ENCODE measurements at regions not wholly inside any gene's neighbourhood (a gene's known extent, or its start where the extent isn't known, plus 50 kb on each side); places are given as distances from the start of the nearest gene placed in this dataset.

- TF ChIP-seq CTCF (IDR thresholded peaks at IDR 0.05; ENCODE audit: low read depth, low read length), result no peak
- DNase-seq (ENCODE audit: low read depth in 2 of 2), result no peak
- no peak overlapping the region for H3K4me3 ChIP-seq (replicated peaks in 1 of 2; ENCODE audit: low read depth in 2 of 2, low read length in 2 of 2)
Observed at GRCh38 chr6:147742440-147742839, 233.9 kb downstream of the SAMD5 start.

DNA sequence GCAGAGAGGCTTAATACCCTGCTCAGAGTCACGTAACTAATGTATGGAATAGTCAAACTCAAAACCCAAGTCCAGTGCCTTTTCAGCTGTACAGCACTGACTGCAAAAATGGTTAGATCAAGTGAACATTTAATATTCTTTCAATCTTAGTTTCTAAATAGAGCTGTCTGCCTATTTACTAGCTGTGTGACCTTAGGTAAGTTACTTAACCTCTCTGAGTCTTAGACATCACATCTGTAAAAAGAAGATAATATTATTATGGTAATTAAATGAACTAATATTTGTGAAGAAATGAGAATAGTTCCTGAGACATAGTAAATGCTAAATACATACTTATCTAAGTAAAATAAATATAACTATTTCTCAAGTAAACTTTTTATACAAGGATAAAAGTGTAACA is 235.5 kb downstream of the SAMD5 start:
- no peak for TF ChIP-seq CTCF (IDR thresholded peaks at IDR 0.05; ENCODE audit: low read depth, low read length)
- no peak for DNase-seq (ENCODE audit: low read depth in 2 of 2)

DNA sequence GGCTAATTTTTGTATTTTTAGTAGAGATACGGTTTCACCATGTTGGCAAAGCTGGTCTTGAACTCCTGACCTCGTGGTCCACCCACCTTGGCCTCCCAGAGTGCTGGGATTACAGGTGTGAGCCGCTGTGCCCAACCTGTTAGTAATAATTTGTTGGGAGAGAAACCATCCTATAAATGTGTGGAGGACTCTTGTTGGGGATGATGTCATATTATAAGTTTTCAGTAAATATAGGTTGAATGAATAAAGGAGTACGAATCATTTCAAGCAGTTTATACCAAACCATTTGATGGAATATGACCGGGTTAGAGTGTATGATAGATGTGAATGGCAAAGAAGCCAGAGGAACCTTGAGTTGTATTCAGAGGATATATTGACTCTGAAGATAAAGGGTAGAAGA is 240.8 kb downstream of the SAMD5 start:
- no peak for TF ChIP-seq CTCF (IDR thresholded peaks at IDR 0.05; ENCODE audit: low read depth, low read length)
- no peak for DNase-seq (ENCODE audit: low read depth in 2 of 2)

More for the DNA sequence above, 235.5 kb downstream of the SAMD5 start:
- H3K4me3 ChIP-seq (replicated peaks in 1 of 2; ENCODE audit: low read depth in 2 of 2, low read length in 2 of 2), result no peak overlapping the region

DNA sequence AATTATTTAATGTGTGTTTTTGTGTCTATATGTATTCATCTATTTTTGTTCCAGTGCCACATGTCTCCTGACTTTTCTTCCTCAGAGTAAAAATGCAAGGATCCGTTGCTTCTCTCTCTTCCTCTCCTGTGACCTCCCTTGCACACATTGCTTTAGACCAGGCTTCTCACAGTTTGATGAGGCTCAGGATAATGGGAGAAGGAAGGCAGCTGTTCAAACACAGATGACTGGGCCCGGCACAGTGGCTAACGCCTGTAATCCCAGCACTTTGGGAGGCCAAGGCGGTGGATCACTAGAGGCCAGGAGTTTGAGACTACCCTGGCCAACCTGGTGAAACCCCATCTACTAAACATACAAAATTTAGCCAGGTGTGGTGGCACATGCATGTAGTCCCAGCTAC is 241.9 kb downstream of the SAMD5 start:
- no peak overlapping the region for H3K4me3 ChIP-seq (replicated peaks in 1 of 2; ENCODE audit: low read depth in 2 of 2, low read length in 2 of 2)
- DNase-seq (ENCODE audit: low read depth in 2 of 2), result no peak
- no peak for TF ChIP-seq CTCF (IDR thresholded peaks at IDR 0.05; ENCODE audit: low read depth, low read length)

More for the DNA sequence above, 240.8 kb downstream of the SAMD5 start:
- H3K4me3 ChIP-seq (replicated peaks in 1 of 2; ENCODE audit: low read depth in 2 of 2, low read length in 2 of 2), result no peak overlapping the region

- no peak for DNase-seq (ENCODE audit: low read depth in 2 of 2)
- H3K4me3 ChIP-seq (replicated peaks in 1 of 2; ENCODE audit: low read depth in 2 of 2, low read length in 2 of 2), result no peak overlapping the region
- no peak for TF ChIP-seq CTCF (IDR thresholded peaks at IDR 0.05; ENCODE audit: low read depth, low read length)
Observed at GRCh38 chr6:147751232-147751631, 242.7 kb downstream of the SAMD5 start.

DNA sequence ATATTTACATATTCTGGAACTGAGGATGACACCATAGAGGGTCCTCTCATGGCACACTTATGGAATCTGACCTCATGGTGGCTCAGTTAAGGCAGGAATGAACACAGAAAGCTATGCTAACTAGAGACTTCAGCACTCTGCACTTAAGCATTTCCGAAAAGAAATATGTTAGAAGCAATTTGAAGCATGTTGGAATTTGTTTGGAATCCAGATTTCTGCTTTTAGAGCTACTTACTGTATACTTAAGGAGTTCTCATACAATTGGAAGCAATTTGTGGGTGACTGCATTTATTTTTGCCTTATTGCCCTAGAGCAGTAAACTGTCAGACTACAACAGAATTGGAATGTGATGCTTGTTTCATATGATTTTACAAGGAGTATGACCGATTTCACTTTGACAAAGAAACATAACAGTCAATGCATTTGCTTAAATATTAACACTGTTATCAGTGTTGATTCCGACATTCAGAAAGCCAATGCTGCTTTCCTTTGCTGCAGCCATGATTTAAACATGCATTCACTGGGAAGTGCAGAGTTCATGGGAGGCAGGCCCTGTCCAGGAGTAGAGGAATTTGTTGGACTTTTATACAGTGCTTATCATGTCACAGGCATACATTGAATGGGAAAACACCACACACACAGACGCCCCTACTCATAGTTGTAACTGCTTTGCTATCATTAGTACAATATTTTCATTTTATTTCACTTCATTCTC is 244.4 kb downstream of the SAMD5 start:
- H3K4me3 ChIP-seq (replicated peaks in 1 of 2; ENCODE audit: low read depth in 2 of 2, low read length in 2 of 2), result no peak overlapping the region
- no peak for TF ChIP-seq CTCF (IDR thresholded peaks at IDR 0.05; ENCODE audit: low read depth, low read length)
- no peak for DNase-seq (ENCODE audit: low read depth in 2 of 2)

DNA sequence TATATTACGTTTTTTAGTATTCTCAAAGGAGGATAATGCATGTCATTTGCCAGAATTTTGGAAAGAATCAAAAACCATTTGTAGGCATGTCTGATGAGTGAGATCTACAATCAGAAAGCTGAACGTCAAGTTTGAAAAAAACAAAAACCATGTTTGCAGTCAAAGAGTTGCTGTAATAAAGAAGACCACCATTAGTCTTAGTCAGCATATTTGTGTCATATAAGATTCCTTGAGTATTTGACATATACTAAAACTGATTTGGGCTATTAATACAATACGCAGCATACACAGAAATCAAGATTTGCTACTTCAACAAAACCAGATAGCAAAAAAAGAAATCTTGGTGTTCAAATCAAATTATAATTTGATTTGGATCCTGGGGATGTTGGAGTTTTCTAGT is 247.5 kb downstream of the SAMD5 start:
- H3K4me3 ChIP-seq (replicated peaks in 1 of 2; ENCODE audit: low read depth in 2 of 2, low read length in 2 of 2), result no peak overlapping the region
- no peak for DNase-seq (ENCODE audit: low read depth in 2 of 2)
- no peak for TF ChIP-seq CTCF (IDR thresholded peaks at IDR 0.05; ENCODE audit: low read depth, low read length)
